WTC11 (cell line): ENCODE measurements at regions not wholly inside any gene's neighbourhood (a gene's known extent, or its start where the extent isn't known, plus 50 kb on each side); places are given as distances from the start of the nearest gene placed in this dataset.

Source experiments
- CREB1 ChIP-seq: sonication (generic); formaldehyde crosslinking; IDR thresholded peaks from 2 replicates; pipeline ENCODE4 v1.8.0; 2023; ENCODE audit warnings: mild to moderate bottlenecking, missing genetic modification reagents
- NR3C1 ChIP-seq: sonication (generic); formaldehyde crosslinking; conservative IDR thresholded peaks from 2 replicates; pipeline ENCODE4 v1.8.1; 2023; ENCODE audit warnings: low read depth, mild to moderate bottlenecking, missing genetic modification reagents
- SP1 ChIP-seq: sonication (generic); formaldehyde crosslinking; conservative IDR thresholded peaks from 2 replicates; pipeline ENCODE4 v1.8.1; 2022; ENCODE audit warnings: missing genetic modification reagents
- TCF7 ChIP-seq: sonication (generic); formaldehyde crosslinking; IDR thresholded peaks from 2 replicates; pipeline ENCODE4 v1.8.0; 2022; ENCODE audit warnings: mild to moderate bottlenecking, low read depth, missing genetic modification reagents, moderate library complexity
- USF2 ChIP-seq: sonication (generic); formaldehyde crosslinking; IDR thresholded peaks from 2 replicates; pipeline ENCODE4 v1.8.1; 2023; ENCODE audit warnings: mild to moderate bottlenecking, missing genetic modification reagents, moderate library complexity
- TF ChIP-seq, protein P1 (sequence below): fragments of 200-600 bp; IDR thresholded peaks from 2 replicates; pipeline ENCODE4 v1.8.0; 2022; ENCODE audit warnings: antibody characterized with exemption
- TF ChIP-seq, protein P2 (sequence below): sonication (generic); formaldehyde crosslinking; IDR thresholded peaks from 2 replicates; pipeline ENCODE4 v1.8.0; 2022; ENCODE audit warnings: missing genetic modification reagents
- TF ChIP-seq, protein P3 (sequence below): sonication (generic); formaldehyde crosslinking; conservative IDR thresholded peaks from 2 replicates; pipeline ENCODE4 v1.8.1; 2022; ENCODE audit warnings: mild to moderate bottlenecking, missing genetic modification reagents

DNA sequence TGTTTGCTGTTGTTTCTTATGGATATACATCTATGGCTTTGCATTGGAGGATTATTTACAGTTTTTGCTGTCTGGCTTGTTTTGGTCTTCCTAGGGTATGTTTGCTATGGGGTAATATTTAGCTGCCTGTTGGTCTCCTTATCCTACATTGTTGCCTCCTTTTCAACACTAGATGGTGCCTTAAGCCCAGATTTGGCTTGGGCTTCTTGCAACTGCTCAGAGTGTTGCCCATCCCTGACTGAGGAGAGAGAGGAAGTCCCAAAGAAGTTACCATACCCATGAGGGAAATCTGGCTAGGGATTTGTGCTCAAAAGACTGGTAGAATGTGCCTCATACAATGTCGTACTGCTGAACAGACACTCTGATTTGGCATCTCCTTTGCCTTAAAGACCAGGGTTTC lies 94.6 kb upstream of the MUCL1 start:
- TF ChIP-seq CREB1 (CRISPR knock-in tag) (no peak), SP1 (no peak), USF2 (CRISPR knock-in tag) (no peak), TCF7 (CRISPR knock-in tag) (no peak), NR3C1 (CRISPR knock-in tag) (no peak)
- TF ChIP-seq, protein P1, sequence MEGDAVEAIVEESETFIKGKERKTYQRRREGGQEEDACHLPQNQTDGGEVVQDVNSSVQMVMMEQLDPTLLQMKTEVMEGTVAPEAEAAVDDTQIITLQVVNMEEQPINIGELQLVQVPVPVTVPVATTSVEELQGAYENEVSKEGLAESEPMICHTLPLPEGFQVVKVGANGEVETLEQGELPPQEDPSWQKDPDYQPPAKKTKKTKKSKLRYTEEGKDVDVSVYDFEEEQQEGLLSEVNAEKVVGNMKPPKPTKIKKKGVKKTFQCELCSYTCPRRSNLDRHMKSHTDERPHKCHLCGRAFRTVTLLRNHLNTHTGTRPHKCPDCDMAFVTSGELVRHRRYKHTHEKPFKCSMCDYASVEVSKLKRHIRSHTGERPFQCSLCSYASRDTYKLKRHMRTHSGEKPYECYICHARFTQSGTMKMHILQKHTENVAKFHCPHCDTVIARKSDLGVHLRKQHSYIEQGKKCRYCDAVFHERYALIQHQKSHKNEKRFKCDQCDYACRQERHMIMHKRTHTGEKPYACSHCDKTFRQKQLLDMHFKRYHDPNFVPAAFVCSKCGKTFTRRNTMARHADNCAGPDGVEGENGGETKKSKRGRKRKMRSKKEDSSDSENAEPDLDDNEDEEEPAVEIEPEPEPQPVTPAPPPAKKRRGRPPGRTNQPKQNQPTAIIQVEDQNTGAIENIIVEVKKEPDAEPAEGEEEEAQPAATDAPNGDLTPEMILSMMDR = no peak
- TF ChIP-seq, protein P2, sequence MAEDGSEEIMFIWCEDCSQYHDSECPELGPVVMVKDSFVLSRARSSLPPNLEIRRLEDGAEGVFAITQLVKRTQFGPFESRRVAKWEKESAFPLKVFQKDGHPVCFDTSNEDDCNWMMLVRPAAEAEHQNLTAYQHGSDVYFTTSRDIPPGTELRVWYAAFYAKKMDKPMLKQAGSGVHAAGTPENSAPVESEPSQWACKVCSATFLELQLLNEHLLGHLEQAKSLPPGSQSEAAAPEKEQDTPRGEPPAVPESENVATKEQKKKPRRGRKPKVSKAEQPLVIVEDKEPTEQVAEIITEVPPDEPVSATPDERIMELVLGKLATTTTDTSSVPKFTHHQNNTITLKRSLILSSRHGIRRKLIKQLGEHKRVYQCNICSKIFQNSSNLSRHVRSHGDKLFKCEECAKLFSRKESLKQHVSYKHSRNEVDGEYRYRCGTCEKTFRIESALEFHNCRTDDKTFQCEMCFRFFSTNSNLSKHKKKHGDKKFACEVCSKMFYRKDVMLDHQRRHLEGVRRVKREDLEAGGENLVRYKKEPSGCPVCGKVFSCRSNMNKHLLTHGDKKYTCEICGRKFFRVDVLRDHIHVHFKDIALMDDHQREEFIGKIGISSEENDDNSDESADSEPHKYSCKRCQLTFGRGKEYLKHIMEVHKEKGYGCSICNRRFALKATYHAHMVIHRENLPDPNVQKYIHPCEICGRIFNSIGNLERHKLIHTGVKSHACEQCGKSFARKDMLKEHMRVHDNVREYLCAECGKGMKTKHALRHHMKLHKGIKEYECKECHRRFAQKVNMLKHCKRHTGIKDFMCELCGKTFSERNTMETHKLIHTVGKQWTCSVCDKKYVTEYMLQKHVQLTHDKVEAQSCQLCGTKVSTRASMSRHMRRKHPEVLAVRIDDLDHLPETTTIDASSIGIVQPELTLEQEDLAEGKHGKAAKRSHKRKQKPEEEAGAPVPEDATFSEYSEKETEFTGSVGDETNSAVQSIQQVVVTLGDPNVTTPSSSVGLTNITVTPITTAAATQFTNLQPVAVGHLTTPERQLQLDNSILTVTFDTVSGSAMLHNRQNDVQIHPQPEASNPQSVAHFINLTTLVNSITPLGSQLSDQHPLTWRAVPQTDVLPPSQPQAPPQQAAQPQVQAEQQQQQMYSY (CRISPR knock-in tag) = no peak
- TF ChIP-seq, protein P3, sequence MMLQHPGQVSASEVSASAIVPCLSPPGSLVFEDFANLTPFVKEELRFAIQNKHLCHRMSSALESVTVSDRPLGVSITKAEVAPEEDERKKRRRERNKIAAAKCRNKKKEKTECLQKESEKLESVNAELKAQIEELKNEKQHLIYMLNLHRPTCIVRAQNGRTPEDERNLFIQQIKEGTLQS (CRISPR knock-in tag) = no peak
